GM23338 (cell line): ENCODE measurements at regions not wholly inside any gene's neighbourhood (a gene's known extent, or its start where the extent isn't known, plus 50 kb on each side); places are given as distances from the start of the nearest gene placed in this dataset.

Experiments
- ATAC-seq: fragments of 200-7000 bp; cut with Tn5 transposase; 3 replicates; pipeline ENCODE4 v1.9.1; 2020
- DNase-seq: peaks from one replicate; pipeline ENCODE4 v3.0.0-alpha.2; 2015; ENCODE audit warnings: low spot score
- H2AFZ ChIP-seq: fragments of 200-600 bp; sonication (generic); 2 replicates; pipeline ENCODE4 v1.8.0; 2016; ENCODE audit warnings: antibody characterized with exemption, mild to moderate bottlenecking, moderate library complexity
- H3F3A ChIP-seq: fragments of 200-600 bp; sonication (generic); replicated peaks from 2 replicates; pipeline ENCODE4 v1.8.0; 2017; ENCODE audit warnings: antibody characterized with exemption, mixed run types, low read depth
- H3K27ac ChIP-seq: fragments of 200-600 bp; sonication (generic); 2 replicates; pipeline ENCODE4 v1.6.1; 2016; ENCODE audit warnings: low read depth
- H3K27me3 ChIP-seq: fragments of 200-600 bp; sonication (generic); 2 replicates; pipeline ENCODE4 v1.8.0; 2016; ENCODE audit warnings: mild to moderate bottlenecking, mixed run types, moderate library complexity; ENCODE audit not compliant: insufficient read depth
- H3K36me3 ChIP-seq: fragments of 200-600 bp; sonication (generic); 2 replicates; pipeline ENCODE4 v1.8.0; 2016; ENCODE audit warnings: mild to moderate bottlenecking; ENCODE audit not compliant: insufficient read depth
- H3K4me1 ChIP-seq: fragments of 200-600 bp; sonication (generic); 2 replicates; pipeline ENCODE4 v1.8.0; 2016; ENCODE audit warnings: mild to moderate bottlenecking, moderate library complexity; ENCODE audit not compliant: insufficient read depth
- H3K4me2 ChIP-seq: fragments of 200-600 bp; sonication (generic); 2 replicates; pipeline ENCODE4 v1.7.1; 2017; ENCODE audit warnings: mixed run types
- H3K4me3 ChIP-seq: fragments of 200-600 bp; sonication (generic); 2 replicates; pipeline ENCODE4 v1.6.1; 2016; ENCODE audit warnings: mixed run types
- H3K79me2 ChIP-seq: fragments of 200-600 bp; sonication (generic); replicated peaks from 2 replicates; pipeline ENCODE4 v1.8.0; 2017; ENCODE audit warnings: mild to moderate bottlenecking; ENCODE audit not compliant: insufficient read depth
- H3K9me2 ChIP-seq: fragments of 200-600 bp; sonication (generic); 2 replicates; pipeline ENCODE4 v1.8.0; 2017; ENCODE audit not compliant: insufficient read depth
- H4K20me1 ChIP-seq: fragments of 200-600 bp; sonication (generic); replicated peaks from 2 replicates; pipeline ENCODE4 v1.8.0; 2017; ENCODE audit warnings: mild to moderate bottlenecking; ENCODE audit not compliant: insufficient read depth
- H3K27ac Mint-ChIP-seq: 2 replicates; pipeline ENCODE4 v1.8.0; 2020; ENCODE audit warnings: inconsistent platforms, mild to moderate bottlenecking, moderate library complexity, mixed read lengths
- H3K27me3 Mint-ChIP-seq: 3 replicates; pipeline ENCODE4 v1.8.0; 2022; ENCODE audit warnings: low read depth, mild to moderate bottlenecking, moderate library complexity, mixed read lengths, inconsistent platforms; ENCODE audit not compliant: insufficient read depth, poor library complexity
- H3K36me3 Mint-ChIP-seq: 3 replicates; pipeline ENCODE4 v1.8.0; 2021; ENCODE audit warnings: low read depth, mild to moderate bottlenecking, inconsistent platforms, moderate library complexity, mixed read lengths
- H3K4me1 Mint-ChIP-seq: 3 replicates; pipeline ENCODE4 v1.8.0; 2020; ENCODE audit warnings: mild to moderate bottlenecking, inconsistent platforms, mixed read lengths
- H3K4me3 Mint-ChIP-seq: 3 replicates; pipeline ENCODE4 v1.8.0; 2021; ENCODE audit warnings: moderate library complexity, mild to moderate bottlenecking, inconsistent platforms, mixed read lengths
- H3K9me3 Mint-ChIP-seq: 3 replicates; pipeline ENCODE4 v1.8.0; 2020; ENCODE audit warnings: moderate library complexity, mild to moderate bottlenecking, inconsistent platforms, mixed read lengths
- CREB1 ChIP-seq: fragments of 250-450 bp; sonication (Bioruptor Pico); IDR thresholded peaks from 2 replicates; pipeline ENCODE4 v1.5.0; 2020; ENCODE audit warnings: low read depth, mild to moderate bottlenecking, moderate library complexity
- CTCF ChIP-seq, 2 experiments: fragments of 200-600 bp in 1 of 2; sonication (generic) in 1 of 2; conservative IDR thresholded peaks; 2 replicates each; pipeline versions ENCODE4 v1.5.1 to v1.6.1; 2016 to 2017; ENCODE audit warnings: antibody characterized with exemption in 2 of 2, low read depth in 2 of 2, mild to moderate bottlenecking in 2 of 2, moderate library complexity in 1 of 2
- EZH2 ChIP-seq: fragments of 200-600 bp; sonication (generic); IDR thresholded peaks from one replicate; pipeline ENCODE4 v1.8.0; 2017; ENCODE audit warnings: antibody characterized with exemption, mild to moderate bottlenecking, low read depth; ENCODE audit not compliant: unreplicated experiment
- EZH2phosphoT487 ChIP-seq: fragments of 200-600 bp; sonication (generic); IDR thresholded peaks from one replicate; pipeline ENCODE4 v1.8.1; 2018; ENCODE audit warnings: antibody characterized with exemption; ENCODE audit not compliant: unreplicated experiment
- JUNB ChIP-seq: IDR thresholded peaks from one replicate; pipeline ENCODE4 v1.6.1; 2016; ENCODE audit warnings: antibody characterized with exemption; ENCODE audit not compliant: unreplicated experiment
- NANOG ChIP-seq: IDR thresholded peaks from 2 replicates; pipeline ENCODE4 v1.6.1; 2016; ENCODE audit warnings: antibody characterized with exemption, borderline replicate concordance
- STAT1 ChIP-seq: IDR thresholded peaks from one replicate; pipeline ENCODE4 v1.6.1; 2016; ENCODE audit warnings: antibody characterized with exemption; ENCODE audit not compliant: unreplicated experiment
- ZNF114 ChIP-seq: fragments of 250-450 bp; sonication (Bioruptor Pico); IDR thresholded peaks from 2 replicates; pipeline ENCODE4 v1.5.0; 2020; ENCODE audit warnings: mild to moderate bottlenecking, moderate library complexity
- ZNF331 ChIP-seq: fragments of 250-450 bp; sonication (Bioruptor Pico); IDR thresholded peaks from 2 replicates; pipeline ENCODE4 v1.5.0; 2020; ENCODE audit warnings: low read depth, mild to moderate bottlenecking, moderate library complexity
- TF ChIP-seq, protein P1 (sequence below): fragments of 250-450 bp; sonication (Bioruptor Pico); IDR thresholded peaks from 2 replicates; pipeline ENCODE4 v1.5.0; 2020; ENCODE audit warnings: mild to moderate bottlenecking, moderate library complexity
- TF ChIP-seq, protein P2 (sequence below): IDR thresholded peaks from one replicate; pipeline ENCODE4 v1.6.1; 2018; ENCODE audit warnings: antibody characterized with exemption; ENCODE audit not compliant: unreplicated experiment

DNA sequence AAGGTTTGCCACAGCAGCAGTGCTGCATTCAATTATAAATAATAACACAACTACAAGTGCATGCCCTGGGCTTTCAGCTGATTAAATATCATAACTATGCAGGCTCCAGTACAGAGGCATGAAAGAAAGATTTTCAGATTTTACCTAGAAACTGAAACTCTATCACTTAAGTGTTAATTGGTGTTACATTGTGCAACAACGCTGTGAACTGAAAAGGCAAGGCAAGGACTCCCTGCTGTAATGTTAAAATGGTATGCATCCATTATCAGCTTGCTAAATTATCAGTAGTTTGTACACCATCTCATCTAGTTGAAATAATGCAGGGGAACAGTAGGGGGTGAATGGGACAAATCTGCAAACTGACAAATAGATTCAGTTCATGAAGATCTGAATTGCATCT is 976.7 kb upstream of the MANEA start:
- Histone ChIP-seq H3K27me3 (no peaks in the 10 kb centered on the region), H3K4me2 (no peak overlapping the region), H3K4me1 (no peaks in the 10 kb centered on the region), H3K27ac (no peak overlapping the region), H4K20me1 (no peaks in the 10 kb centered on the region), H3K4me3 (no peak overlapping the region), H3K9me2 (no peaks in the 10 kb centered on the region), H3K36me3 (0 out of 2 replicates have a peak, but pooled peaks cover 5% of the 10 kb centered on the region), H3F3A (no peaks in the 10 kb centered on the region), H2AFZ (peak overlapping the region; percentile 30; the same call in 1 of the 2 replicates), H3K79me2 (no peaks in the 10 kb centered on the region)
- peaks cover 29% of the 10 kb centered on the region for H3K9me3 Mint-ChIP-seq
- DNase-seq: no peak
- TF ChIP-seq EZH2 (no peak), ZNF114 (CRISPR knock-in tag) (no peak)
- H3K27me3 Mint-ChIP-seq: no peaks in the 10 kb centered on the region
- H3K36me3 Mint-ChIP-seq: peaks cover 22% of the 10 kb centered on the region
- H3K4me3 Mint-ChIP-seq: no peak overlapping the region
- H3K27ac Mint-ChIP-seq: no peak overlapping the region
- no peak for ATAC-seq
- no peaks in the 10 kb centered on the region for H3K4me1 Mint-ChIP-seq

DNA sequence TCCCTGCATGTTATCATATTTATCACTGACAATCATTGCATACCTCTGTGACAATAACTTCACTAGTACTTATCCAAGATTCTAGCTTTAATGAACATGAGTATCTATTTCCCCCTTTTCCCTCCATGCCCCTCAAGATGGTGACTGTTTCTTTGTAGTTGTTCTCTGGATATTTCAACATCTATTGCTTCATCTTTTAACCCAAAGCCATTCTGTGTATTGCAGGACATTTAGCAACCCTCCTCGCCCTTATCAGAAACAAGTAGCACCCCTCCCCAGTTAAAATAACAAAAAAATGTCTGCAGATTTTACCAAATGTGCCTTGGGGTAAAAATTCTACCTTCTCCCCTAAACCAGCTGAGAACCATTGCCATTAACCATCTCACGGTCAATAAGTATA is 979.8 kb upstream of the MANEA start:
- DNase-seq (no peak), ATAC-seq (no peak)
- Histone ChIP-seq H3K9me2 (no peaks in the 10 kb centered on the region), H3K4me2 (no peak overlapping the region), H3K27ac (no peak overlapping the region), H3K27me3 (no peaks in the 10 kb centered on the region), H3K36me3 (no peaks in the 10 kb centered on the region), H3K79me2 (no peaks in the 10 kb centered on the region), H3K4me3 (no peak overlapping the region), H3K4me1 (no peaks in the 10 kb centered on the region), H4K20me1 (no peaks in the 10 kb centered on the region), H3F3A (no peaks in the 10 kb centered on the region), H2AFZ (peak overlapping the region; percentile 53; the same call in 1 of the 2 replicates)
- H3K27me3 Mint-ChIP-seq: no peaks in the 10 kb centered on the region
- no peaks in the 10 kb centered on the region for H3K4me1 Mint-ChIP-seq
- no peak overlapping the region for H3K4me3 Mint-ChIP-seq
- H3K9me3 Mint-ChIP-seq: no peaks in the 10 kb centered on the region
- H3K36me3 Mint-ChIP-seq: no peaks in the 10 kb centered on the region
- H3K27ac Mint-ChIP-seq: no peak overlapping the region; the same call in 1 of the 2 replicates
- TF ChIP-seq EZH2phosphoT487 (no peak), CREB1 (CRISPR knock-in tag) (no peak), ZNF114 (CRISPR knock-in tag) (no peak), NANOG (no peak), CTCF (conservative IDR thresholded peaks at IDR 0.05; ENCODE audit: low read depth in 2 of 2) (no peak), EZH2 (no peak), JUNB (no peak), STAT1 (no peak), ZNF331 (CRISPR knock-in tag) (no peak)
- TF ChIP-seq, protein P1, sequence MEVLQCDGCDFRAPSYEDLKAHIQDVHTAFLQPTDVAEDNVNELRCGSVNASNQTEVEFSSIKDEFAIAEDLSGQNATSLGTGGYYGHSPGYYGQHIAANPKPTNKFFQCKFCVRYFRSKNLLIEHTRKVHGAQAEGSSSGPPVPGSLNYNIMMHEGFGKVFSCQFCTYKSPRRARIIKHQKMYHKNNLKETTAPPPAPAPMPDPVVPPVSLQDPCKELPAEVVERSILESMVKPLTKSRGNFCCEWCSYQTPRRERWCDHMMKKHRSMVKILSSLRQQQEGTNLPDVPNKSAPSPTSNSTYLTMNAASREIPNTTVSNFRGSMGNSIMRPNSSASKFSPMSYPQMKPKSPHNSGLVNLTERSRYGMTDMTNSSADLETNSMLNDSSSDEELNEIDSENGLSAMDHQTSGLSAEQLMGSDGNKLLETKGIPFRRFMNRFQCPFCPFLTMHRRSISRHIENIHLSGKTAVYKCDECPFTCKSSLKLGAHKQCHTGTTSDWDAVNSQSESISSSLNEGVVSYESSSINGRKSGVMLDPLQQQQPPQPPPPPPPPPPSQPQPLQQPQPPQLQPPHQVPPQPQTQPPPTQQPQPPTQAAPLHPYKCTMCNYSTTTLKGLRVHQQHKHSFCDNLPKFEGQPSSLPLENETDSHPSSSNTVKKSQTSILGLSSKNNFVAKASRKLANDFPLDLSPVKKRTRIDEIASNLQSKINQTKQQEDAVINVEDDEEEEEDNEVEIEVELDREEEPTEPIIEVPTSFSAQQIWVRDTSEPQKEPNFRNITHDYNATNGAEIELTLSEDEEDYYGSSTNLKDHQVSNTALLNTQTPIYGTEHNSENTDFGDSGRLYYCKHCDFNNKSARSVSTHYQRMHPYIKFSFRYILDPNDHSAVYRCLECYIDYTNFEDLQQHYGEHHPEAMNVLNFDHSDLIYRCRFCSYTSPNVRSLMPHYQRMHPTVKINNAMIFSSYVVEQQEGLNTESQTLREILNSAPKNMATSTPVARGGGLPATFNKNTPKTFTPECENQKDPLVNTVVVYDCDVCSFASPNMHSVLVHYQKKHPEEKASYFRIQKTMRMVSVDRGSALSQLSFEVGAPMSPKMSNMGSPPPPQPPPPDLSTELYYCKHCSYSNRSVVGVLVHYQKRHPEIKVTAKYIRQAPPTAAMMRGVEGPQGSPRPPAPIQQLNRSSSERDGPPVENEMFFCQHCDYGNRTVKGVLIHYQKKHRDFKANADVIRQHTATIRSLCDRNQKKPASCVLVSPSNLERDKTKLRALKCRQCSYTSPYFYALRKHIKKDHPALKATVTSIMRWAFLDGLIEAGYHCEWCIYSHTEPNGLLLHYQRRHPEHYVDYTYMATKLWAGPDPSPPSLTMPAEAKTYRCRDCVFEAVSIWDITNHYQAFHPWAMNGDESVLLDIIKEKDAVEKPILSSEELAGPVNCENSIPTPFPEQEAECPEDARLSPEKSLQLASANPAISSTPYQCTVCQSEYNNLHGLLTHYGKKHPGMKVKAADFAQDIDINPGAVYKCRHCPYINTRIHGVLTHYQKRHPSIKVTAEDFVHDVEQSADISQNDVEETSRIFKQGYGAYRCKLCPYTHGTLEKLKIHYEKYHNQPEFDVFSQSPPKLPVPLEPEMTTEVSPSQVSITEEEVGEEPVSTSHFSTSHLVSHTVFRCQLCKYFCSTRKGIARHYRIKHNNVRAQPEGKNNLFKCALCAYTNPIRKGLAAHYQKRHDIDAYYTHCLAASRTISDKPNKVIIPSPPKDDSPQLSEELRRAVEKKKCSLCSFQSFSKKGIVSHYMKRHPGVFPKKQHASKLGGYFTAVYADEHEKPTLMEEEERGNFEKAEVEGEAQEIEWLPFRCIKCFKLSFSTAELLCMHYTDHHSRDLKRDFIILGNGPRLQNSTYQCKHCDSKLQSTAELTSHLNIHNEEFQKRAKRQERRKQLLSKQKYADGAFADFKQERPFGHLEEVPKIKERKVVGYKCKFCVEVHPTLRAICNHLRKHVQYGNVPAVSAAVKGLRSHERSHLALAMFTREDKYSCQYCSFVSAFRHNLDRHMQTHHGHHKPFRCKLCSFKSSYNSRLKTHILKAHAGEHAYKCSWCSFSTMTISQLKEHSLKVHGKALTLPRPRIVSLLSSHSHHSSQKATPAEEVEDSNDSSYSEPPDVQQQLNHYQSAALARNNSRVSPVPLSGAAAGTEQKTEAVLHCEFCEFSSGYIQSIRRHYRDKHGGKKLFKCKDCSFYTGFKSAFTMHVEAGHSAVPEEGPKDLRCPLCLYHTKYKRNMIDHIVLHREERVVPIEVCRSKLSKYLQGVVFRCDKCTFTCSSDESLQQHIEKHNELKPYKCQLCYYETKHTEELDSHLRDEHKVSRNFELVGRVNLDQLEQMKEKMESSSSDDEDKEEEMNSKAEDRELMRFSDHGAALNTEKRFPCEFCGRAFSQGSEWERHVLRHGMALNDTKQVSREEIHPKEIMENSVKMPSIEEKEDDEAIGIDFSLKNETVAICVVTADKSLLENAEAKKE (CRISPR knock-in tag): no peak
- TF ChIP-seq, protein P2, sequence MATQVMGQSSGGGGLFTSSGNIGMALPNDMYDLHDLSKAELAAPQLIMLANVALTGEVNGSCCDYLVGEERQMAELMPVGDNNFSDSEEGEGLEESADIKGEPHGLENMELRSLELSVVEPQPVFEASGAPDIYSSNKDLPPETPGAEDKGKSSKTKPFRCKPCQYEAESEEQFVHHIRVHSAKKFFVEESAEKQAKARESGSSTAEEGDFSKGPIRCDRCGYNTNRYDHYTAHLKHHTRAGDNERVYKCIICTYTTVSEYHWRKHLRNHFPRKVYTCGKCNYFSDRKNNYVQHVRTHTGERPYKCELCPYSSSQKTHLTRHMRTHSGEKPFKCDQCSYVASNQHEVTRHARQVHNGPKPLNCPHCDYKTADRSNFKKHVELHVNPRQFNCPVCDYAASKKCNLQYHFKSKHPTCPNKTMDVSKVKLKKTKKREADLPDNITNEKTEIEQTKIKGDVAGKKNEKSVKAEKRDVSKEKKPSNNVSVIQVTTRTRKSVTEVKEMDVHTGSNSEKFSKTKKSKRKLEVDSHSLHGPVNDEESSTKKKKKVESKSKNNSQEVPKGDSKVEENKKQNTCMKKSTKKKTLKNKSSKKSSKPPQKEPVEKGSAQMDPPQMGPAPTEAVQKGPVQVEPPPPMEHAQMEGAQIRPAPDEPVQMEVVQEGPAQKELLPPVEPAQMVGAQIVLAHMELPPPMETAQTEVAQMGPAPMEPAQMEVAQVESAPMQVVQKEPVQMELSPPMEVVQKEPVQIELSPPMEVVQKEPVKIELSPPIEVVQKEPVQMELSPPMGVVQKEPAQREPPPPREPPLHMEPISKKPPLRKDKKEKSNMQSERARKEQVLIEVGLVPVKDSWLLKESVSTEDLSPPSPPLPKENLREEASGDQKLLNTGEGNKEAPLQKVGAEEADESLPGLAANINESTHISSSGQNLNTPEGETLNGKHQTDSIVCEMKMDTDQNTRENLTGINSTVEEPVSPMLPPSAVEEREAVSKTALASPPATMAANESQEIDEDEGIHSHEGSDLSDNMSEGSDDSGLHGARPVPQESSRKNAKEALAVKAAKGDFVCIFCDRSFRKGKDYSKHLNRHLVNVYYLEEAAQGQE: no peak
